NB4 (cell line): ENCODE measurements at regions not wholly inside any gene's neighbourhood (a gene's known extent, or its start where the extent isn't known, plus 50 kb on each side); places are given as distances from the start of the nearest gene placed in this dataset.

Experiments
- DNase-seq: peaks from one replicate; pipeline ENCODE4 v3.0.0; 2010; ENCODE audit warnings: low read depth
- H3K4me3 ChIP-seq: one replicate; pipeline ENCODE4 v1.5.1; 2011; ENCODE audit warnings: mild to moderate bottlenecking, low read depth, low read length, moderate library complexity
- MYC ChIP-seq: IDR thresholded peaks from 2 replicates; pipeline ENCODE4 v1.6.1; 2011; ENCODE audit warnings: low read depth, low read length
- POLR2A ChIP-seq: IDR thresholded peaks from 2 replicates; pipeline ENCODE4 v1.6.1; 2011; ENCODE audit warnings: mild to moderate bottlenecking; ENCODE audit not compliant: insufficient read length; ENCODE audit errors: extremely low read depth
- TF ChIP-seq, protein P1 (sequence below): IDR thresholded peaks from one replicate; pipeline ENCODE4 v1.5.1; 2012; ENCODE audit warnings: low read depth, low read length
- TF ChIP-seq, protein P2 (sequence below): IDR thresholded peaks from 2 replicates; pipeline ENCODE4 v1.6.1; 2011; ENCODE audit warnings: low read depth, low read length

DNA sequence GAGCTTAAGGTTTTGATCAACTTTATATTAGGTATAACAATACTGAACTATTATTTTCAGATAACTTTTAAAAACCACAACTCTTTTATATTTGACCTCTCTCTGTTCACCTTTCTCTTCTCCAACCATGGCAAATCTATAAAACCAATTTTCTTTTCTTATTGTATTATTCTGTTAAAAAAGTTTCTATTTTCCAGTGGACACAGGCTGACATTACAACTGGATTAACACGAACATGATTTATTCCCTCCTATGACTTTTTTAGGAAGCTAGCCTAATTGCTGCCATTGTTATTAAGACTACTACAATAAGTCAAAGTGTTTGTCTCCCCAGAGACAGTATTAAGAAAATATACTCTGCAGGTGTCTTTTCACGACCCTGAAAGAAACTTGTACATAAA, 2291.1 kb upstream of the PCDH20 start:
- TF ChIP-seq POLR2A: no peak
- TF ChIP-seq, protein P1, sequence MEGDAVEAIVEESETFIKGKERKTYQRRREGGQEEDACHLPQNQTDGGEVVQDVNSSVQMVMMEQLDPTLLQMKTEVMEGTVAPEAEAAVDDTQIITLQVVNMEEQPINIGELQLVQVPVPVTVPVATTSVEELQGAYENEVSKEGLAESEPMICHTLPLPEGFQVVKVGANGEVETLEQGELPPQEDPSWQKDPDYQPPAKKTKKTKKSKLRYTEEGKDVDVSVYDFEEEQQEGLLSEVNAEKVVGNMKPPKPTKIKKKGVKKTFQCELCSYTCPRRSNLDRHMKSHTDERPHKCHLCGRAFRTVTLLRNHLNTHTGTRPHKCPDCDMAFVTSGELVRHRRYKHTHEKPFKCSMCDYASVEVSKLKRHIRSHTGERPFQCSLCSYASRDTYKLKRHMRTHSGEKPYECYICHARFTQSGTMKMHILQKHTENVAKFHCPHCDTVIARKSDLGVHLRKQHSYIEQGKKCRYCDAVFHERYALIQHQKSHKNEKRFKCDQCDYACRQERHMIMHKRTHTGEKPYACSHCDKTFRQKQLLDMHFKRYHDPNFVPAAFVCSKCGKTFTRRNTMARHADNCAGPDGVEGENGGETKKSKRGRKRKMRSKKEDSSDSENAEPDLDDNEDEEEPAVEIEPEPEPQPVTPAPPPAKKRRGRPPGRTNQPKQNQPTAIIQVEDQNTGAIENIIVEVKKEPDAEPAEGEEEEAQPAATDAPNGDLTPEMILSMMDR: no peak
- no peak for TF ChIP-seq MYC
- TF ChIP-seq, protein P2, sequence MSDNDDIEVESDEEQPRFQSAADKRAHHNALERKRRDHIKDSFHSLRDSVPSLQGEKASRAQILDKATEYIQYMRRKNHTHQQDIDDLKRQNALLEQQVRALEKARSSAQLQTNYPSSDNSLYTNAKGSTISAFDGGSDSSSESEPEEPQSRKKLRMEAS: no peak
- DNase-seq: no peak
- H3K4me3 ChIP-seq: no peak overlapping the region

DNA sequence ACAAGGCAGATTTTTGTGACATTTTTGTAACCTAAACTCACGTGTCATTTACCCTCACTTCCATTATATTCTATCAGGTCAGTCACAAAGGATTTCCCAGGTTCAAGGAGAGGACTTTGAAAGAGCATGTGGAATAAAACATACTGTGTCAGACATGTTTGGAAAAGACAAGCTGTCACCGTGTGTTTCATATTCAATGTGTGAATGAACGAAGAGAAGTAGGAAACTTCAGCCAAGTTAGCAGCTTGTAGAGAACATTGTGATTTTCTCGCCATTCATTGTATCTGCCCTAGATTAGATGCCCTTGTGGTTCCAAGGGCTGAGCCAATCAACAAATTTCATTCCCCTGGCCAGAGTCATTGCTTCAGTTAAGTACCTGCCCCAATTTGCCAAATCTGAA, 2288.9 kb upstream of the PCDH20 start:
- DNase-seq: no peak

DNA sequence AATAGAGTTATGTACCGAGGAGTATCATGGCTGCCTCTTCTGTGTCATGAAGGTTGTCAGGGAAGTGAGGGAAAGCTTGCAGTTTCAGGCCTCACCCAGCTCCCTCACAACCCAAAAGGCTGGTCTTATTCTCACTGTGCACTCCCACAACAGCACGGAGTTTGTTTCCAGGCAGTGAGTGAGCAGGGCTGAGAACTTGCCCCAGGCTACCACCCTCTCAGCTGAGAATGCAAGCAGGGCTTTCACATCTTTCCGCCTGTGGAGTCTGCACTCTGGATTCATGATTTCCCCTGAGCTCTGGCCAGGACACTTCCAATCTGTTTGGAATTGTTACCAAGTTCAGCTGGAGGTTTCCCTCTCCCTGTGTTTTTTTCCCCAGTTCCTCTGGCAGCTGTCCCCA, 2284.7 kb upstream of the PCDH20 start:
- H3K4me3 ChIP-seq: no peak overlapping the region
- DNase-seq: no peak
- no peak for TF ChIP-seq MYC
- TF ChIP-seq, protein P1: no peak
- TF ChIP-seq POLR2A: no peak
- TF ChIP-seq, protein P2: no peak

More for the DNA sequence above, 2288.9 kb upstream of the PCDH20 start:
- no peak overlapping the region for H3K4me3 ChIP-seq
- TF ChIP-seq, protein P2: no peak
- TF ChIP-seq MYC (no peak), POLR2A (no peak)
- TF ChIP-seq, protein P1: no peak

DNA sequence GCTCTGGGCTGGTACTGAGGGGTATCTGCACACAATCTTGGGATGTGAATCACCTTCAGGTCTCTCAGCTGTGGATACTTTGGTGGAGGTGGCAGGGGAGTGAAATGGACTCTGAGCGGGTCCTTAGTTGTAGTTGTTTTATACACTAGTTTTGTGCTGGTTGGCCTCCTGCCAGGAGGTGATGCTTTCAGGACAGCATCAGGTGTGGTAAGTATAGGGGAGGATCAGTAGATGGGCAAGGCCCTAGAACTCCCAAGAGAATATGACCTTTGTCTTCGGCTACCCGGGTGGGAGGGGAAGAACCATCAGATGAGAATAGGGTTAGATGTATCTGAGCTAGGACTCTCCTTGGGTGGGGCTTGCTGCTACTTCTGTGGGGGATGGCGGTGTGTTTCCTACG, 2284.3 kb upstream of the PCDH20 start:
- TF ChIP-seq, protein P1: no peak
- TF ChIP-seq POLR2A: no peak
- TF ChIP-seq MYC: no peak
- TF ChIP-seq, protein P2: no peak
- DNase-seq: no peak
- H3K4me3 ChIP-seq: no peak overlapping the region

DNA sequence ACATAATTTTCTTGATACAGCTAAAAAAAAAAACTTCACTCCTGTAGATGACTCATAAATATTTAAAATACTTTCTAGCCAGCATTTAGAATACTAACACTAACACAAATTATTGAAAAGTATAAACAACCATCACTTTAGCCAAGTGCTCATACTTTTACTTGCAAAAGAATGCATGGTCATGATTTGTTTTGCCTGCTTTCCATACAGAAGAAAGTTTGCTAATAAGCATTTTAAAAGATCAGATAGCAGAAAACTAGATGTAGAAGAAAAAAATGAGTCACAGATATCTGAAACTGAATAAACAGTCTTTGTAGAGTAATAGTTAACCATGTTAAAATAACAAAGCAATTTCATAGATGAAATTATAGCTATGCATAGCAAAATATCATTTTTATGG, 2280.4 kb upstream of the PCDH20 start:
- no peak for DNase-seq
- no peak overlapping the region for H3K4me3 ChIP-seq
- TF ChIP-seq, protein P1: no peak
- TF ChIP-seq POLR2A (no peak), MYC (no peak)
- TF ChIP-seq, protein P2: no peak

DNA sequence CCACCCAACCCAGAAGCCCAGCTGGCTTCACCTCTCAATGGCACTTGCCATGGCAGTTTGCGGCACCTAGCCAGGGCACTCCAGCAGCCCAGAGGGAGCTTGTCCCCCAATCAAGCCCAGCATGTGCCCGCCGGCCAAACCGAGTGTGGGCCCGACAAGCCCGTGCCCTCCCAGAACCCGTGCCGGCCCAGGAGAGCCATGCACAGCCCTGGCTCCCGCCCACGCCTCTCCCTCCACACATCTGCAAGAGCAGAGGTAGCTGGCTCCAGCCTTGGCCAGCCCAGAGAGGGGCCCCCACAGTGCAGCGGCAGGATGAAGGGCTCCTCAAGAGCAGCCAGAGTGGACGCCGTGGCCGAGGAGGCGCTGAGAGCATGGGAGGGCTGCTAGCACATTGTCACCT, 2278.0 kb upstream of the PCDH20 start:
- DNase-seq: no peak
- H3K4me3 ChIP-seq: no peak overlapping the region
- no peak for TF ChIP-seq MYC
- no peak for TF ChIP-seq POLR2A
- TF ChIP-seq, protein P1: no peak
- TF ChIP-seq, protein P2: no peak
